Subcutaneous abdominal adipose tissue (tissue), 5 donors: ENCODE measurements at regions not wholly inside any gene's neighbourhood (a gene's known extent, or its start where the extent isn't known, plus 50 kb on each side); places are given as distances from the start of the nearest gene placed in this dataset.
"Not testable (repeated sequence)": the region's sequence is repeated elsewhere in the genome, so short reads cannot be mapped to it uniquely, and the experiment has no call there.

Experiments used
- H3K27ac ChIP-seq: one replicate; pipeline ENCODE4 v1.7.0; 2013; ENCODE audit warnings: low read depth, mild to moderate bottlenecking, inconsistent platforms, low read length, moderate library complexity
- H3K27me3 ChIP-seq, 5 donors: one replicate each; pipeline ENCODE4 v1.7.0; 2013; ENCODE audit warnings: low read length in 5 of 5, inconsistent platforms in 1 of 5; ENCODE audit not compliant: control insufficient read depth in 5 of 5, insufficient read depth in 4 of 5
- H3K36me3 ChIP-seq, 5 donors: one replicate each; pipeline ENCODE4 v1.7.0; 2013; ENCODE audit warnings: low read length in 5 of 5; ENCODE audit not compliant: control insufficient read depth in 5 of 5, insufficient read depth in 5 of 5
- H3K4me1 ChIP-seq, 5 donors: one replicate each; pipeline ENCODE4 v1.7.0; 2013; ENCODE audit warnings: low read length in 5 of 5, mild to moderate bottlenecking in 3 of 5, moderate library complexity in 1 of 5; ENCODE audit not compliant: control insufficient read depth in 5 of 5, insufficient read depth in 5 of 5
- H3K4me3 ChIP-seq, 5 donors: one replicate each; pipeline ENCODE4 v1.7.0; 2013; ENCODE audit warnings: low read length in 5 of 5, low read depth in 1 of 5
- H3K9ac ChIP-seq, 5 donors: one replicate each; pipeline ENCODE4 v1.7.0; 2013; ENCODE audit warnings: low read length in 5 of 5, mild to moderate bottlenecking in 4 of 5, moderate library complexity in 3 of 5
- H3K9me3 ChIP-seq, 5 donors: one replicate each; pipeline ENCODE4 v1.7.0; 2013; ENCODE audit warnings: low read length in 5 of 5; ENCODE audit not compliant: control insufficient read depth in 5 of 5
- donor health status: healthy.
- donor health status: healthy.
- donor health status: healthy.
- donor health status: healthy.
- donor health status: healthy.

- no peak overlapping the region for H3K9ac ChIP-seq
- H3K9me3 ChIP-seq = no peaks in the 10 kb centered on the region
- H3K27ac ChIP-seq = no peak overlapping the region
- H3K4me1 ChIP-seq = no peaks in the 10 kb centered on the region
- H3K36me3 ChIP-seq = no peaks in the 10 kb centered on the region
- peaks cover 0 to 25% (median 20%) of the 10 kb centered on the region in 5 donors for H3K27me3 ChIP-seq
- H3K4me3 ChIP-seq = no peak overlapping the region
These were observed 325.7 kb downstream of the ADGRD1 start for GRCh38 chr12:131279281-131279921.

GRCh38 chr12:131280426-131280825 is 326.7 kb downstream of the ADGRD1 start:
- Histone ChIP-seq H3K9ac (no peak overlapping the region), H3K4me3 (no peak overlapping the region), H3K9me3 (no peaks in the 10 kb centered on the region), H3K27ac (no peak overlapping the region), H3K4me1 (peaks cover 0 to 3% (median 0%) of the 10 kb centered on the region in 5 donors), H3K27me3 (peaks cover 0 to 25% (median 15%) of the 10 kb centered on the region in 5 donors), H3K36me3 (no peaks in the 10 kb centered on the region)

DNA sequence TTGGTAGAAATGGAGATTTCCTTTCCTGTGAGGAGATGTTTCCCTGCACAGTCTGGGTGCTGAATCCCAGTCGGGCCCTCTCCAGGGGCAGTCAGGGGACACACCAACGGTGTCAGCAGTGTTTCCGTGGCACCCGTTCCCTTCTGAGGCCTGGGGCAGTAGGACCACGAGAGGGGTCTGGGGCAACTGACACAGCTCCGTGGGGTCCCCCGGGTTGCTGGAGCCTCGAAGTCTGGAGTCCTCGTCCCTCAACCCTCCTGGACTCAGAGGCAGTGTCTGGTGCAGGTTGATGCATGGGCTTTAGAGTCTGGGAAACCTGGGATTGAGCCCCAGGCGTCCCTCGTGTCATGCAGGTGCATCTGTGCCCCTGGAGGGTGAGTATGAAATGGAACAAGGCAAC is 327.3 kb downstream of the ADGRD1 start:
- Histone ChIP-seq H3K4me1 (peaks cover 0 to 3% (median 0%) of the 10 kb centered on the region in 5 donors), H3K9me3 (no peaks in the 10 kb centered on the region), H3K9ac (no peak overlapping the region), H3K36me3 (no peaks in the 10 kb centered on the region), H3K27me3 (peaks cover 0 to 20% (median 9%) of the 10 kb centered on the region in 5 donors), H3K27ac (no peak overlapping the region), H3K4me3 (no peak overlapping the region)

DNA sequence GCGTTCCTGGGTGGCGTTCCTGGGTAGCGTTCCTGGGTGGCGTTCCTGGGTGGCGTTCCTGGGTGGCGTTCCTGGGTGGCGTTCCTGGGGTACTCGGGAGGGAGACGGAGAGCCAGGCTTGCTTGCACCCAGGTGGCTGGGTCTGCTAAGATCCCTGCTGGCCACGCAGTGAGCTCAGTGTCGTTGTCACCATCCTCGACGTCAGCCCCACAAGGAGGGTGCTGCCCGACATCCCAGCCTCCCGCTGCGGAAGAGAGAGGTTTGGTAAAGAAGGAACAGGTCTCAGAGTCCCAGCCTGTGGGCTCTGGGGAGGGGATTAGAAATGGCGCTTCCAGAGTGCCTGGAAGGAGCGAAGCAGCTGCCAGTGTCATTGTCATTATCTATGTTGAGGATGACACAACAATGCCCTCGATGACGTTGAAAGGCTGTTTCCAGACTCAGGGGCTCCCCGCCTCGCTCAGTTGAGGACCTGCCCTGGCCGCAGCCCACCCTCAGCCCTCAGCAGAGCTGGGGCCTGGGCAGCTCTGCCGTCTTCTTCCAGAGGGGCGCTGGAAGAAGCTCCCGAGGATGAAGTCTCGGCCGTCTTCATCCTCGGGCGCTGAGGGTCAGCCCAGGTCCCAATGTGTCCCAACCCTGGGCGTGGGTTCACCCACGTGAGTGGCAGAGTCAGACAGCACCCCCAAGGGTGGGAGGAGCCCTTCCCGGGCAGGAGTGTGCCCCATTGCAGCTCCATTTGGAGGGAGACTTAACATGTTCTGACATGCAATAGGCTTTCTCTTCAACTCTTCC is 328.8 kb downstream of the ADGRD1 start:
- Histone ChIP-seq H3K27ac (no peak overlapping the region), H3K27me3 (peaks cover 0 to 21% (median 6%) of the 10 kb centered on the region in 5 donors), H3K9ac (no peak overlapping the region), H3K4me3 (no peak overlapping the region), H3K9me3 (no peaks in the 10 kb centered on the region), H3K36me3 (no peaks in the 10 kb centered on the region), H3K4me1 (peaks cover 0 to 3% (median 0%) of the 10 kb centered on the region in 5 donors)

DNA sequence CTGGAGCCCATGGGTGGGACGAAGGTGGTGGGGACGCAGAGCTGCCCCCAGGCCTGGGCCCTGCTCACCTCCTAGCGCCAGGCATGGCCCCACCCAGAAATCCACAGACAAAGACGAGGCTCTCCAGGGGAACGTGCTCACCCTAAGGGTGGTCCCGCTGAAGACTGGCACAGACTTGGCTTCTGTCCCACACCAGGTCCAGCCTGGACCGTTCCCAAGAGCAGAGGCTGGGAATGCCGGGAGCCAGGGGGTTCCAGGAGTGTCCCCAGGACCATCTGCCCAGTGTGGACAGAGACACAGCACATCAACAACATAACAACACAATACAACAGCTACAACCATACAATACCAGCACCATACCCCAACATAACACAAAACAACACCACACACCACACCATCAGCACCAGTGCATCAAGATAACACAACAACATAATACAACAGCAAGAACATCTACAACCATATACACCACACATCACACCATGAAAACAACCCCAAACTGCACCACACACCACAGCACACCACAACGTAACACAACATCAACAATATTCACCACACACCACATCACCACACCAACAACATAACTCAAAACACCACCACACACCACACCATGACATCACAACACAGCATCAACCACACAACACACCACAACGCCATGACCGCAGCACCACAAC is 329.6 kb downstream of the ADGRD1 start:
- Histone ChIP-seq H3K36me3 (no peaks in the 10 kb centered on the region), H3K4me3 (no peak overlapping the region), H3K27me3 (peaks cover 0 to 28% (median 11%) of the 10 kb centered on the region in 5 donors), H3K27ac (no peak overlapping the region), H3K4me1 (peaks cover 0 to 3% (median 0%) of the 10 kb centered on the region in 5 donors), H3K9ac (no peak overlapping the region), H3K9me3 (no peaks in the 10 kb centered on the region)

DNA sequence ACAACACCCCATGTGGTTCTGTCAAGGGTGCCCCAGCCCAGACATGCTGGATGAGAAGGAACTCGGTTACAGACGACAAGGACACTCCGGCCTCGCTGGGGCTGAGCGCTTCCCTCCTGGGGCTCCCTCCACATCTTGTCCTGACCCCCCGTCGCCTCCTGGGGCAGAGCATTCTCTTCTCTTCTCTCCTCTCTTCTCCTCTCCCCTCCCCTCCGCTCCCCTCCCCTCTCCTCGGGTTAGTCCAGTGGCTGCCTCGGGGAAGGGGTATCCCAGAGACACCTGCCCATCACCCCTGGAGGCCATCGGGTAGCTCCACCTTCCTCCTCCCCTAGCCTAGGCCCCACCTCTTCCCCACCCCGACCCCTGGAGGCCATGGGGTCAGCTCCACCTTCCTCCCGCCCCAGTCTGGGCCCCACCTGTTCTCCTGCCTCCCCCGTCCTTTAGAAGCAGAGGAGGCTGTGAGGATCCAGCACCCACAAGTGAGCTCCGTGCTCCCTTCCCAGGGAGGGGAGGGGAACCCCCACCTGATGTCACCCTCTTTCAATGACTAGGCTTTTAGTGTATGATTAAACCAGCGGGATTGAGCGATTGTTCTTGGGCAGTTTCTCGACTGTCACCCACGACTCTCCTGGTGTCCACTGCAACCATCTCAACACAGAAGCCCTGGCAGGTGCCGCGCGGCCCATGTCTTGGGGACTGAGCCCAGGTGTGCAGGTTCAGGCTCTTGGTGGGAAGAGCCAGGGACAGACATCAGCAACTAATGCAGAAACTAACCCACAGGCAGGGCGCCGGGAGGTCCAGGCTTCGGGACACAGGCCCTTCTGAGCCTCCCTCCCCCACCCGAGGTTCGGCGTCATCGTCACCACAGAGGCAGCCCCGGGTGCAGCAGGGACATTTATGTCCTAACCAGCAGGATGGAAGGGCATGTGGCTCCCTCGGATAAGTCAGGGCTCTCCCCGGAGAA is 330.4 kb downstream of the ADGRD1 start:
- H3K9ac ChIP-seq, H3K27ac ChIP-seq, H3K36me3 ChIP-seq, H3K4me1 ChIP-seq, H3K9me3 ChIP-seq, H3K4me3 ChIP-seq: not testable (repeated sequence)
- peaks cover 0 to 23% (median 6%) of the 10 kb centered on the region in 5 donors for H3K27me3 ChIP-seq

GRCh38 chr12:131284954-131285904 is 331.5 kb downstream of the ADGRD1 start:
- H3K4me3 ChIP-seq, H3K9ac ChIP-seq, H3K9me3 ChIP-seq, H3K27ac ChIP-seq, H3K4me1 ChIP-seq, H3K36me3 ChIP-seq: not testable (repeated sequence)
- H3K27me3 ChIP-seq = peaks cover 0 to 19% (median 5%) of the 10 kb centered on the region in 5 donors

- not testable (repeated sequence) for H3K27ac ChIP-seq, H3K4me1 ChIP-seq, H3K9me3 ChIP-seq, H3K9ac ChIP-seq, H3K36me3 ChIP-seq, H3K4me3 ChIP-seq
- H3K27me3 ChIP-seq = peaks cover 0 to 16% (median 5%) of the 10 kb centered on the region in 5 donors
These were observed 332.2 kb downstream of the ADGRD1 start for GRCh38 chr12:131285905-131286295.

DNA sequence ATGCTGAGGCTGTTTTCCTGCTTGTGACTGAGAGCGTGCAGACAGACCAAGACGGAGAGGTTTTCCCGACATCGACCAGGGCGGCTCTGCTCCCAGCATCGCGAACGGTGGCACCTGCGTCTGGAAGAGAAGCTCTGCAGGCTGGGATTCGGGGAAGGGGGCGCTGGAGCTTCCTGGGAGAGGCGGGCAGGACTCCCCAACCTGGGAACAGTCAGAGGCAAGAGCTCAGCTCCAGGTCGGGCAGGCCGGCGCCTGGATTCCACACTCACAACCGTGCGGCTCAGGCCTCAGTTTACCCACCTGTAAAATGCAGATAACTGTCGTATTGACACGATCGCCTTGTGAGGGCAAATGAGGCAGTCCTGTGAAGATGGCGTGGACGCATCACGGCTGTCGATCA is 332.6 kb downstream of the ADGRD1 start:
- peaks cover 0 to 13% (median 5%) of the 10 kb centered on the region in 5 donors for H3K27me3 ChIP-seq
- H3K4me1 ChIP-seq, H3K27ac ChIP-seq, H3K36me3 ChIP-seq, H3K9ac ChIP-seq, H3K4me3 ChIP-seq, H3K9me3 ChIP-seq: not testable (repeated sequence)
